ENCODE measurements at regions not wholly inside any gene's neighbourhood (a gene's known extent, or its start where the extent isn't known, plus 50 kb on each side); places are given as distances from the start of the nearest gene placed in this dataset.
A peak's percentile ranks its signal among the peaks of the same experiment; 100 is the strongest.

GRCh38 chr9:36768677-36769076 lies 196.0 kb downstream of the MELK start:
- Histone ChIP-seq H3F3A (ENCODE audit: low read depth) (peaks cover 14% of the 10 kb centered on the region), H3K9ac (no peak overlapping the region), H3K4me2 (no peak overlapping the region), H3K36me3 (no peaks in the 10 kb centered on the region), H3K4me1 (peaks cover 15% of the 10 kb centered on the region), H3K27me3 (peaks cover 74% of the 10 kb centered on the region), H3K9me3 (ENCODE audit: low read depth) (no peaks in the 10 kb centered on the region), H4K20me1 (ENCODE audit: low read depth) (no peaks in the 10 kb centered on the region), H3K4me3 (no peak overlapping the region), H3K27ac (no peak overlapping the region), H3K79me2 (ENCODE audit: low read depth) (no peaks in the 10 kb centered on the region), H2AFZ (replicated peaks) (no peak overlapping the region)
- Mint-ChIP-seq H3K4me3 (no peak overlapping the region), H3K27me3 (ENCODE audit: insufficient read depth, low read depth) (peaks cover 23% of the 10 kb centered on the region), H3K9me3 (no peaks in the 10 kb centered on the region), H3K4me1 (peaks cover 12% of the 10 kb centered on the region), H3K27ac (no peak overlapping the region), H3K36me3 (no peaks in the 10 kb centered on the region)
- DNase-seq (ENCODE audit: low spot score) = no peak
- no peak for TF ChIP-seq CTCF (IDR thresholded peaks at IDR 0.05)
- TF ChIP-seq EZH2phosphoT487 (IDR thresholded peaks at IDR 0.05) = no peak
- no peak for TF ChIP-seq EZH2 (IDR thresholded peaks at IDR 0.05)

GRCh38 chr9:36770025-36770424 lies 197.3 kb downstream of the MELK start:
- no peak overlapping the region for H3K4me3 Mint-ChIP-seq
- TF ChIP-seq EZH2 (IDR thresholded peaks at IDR 0.05) (no peak), EZH2phosphoT487 (IDR thresholded peaks at IDR 0.05) (no peak), CTCF (IDR thresholded peaks at IDR 0.05) (no peak)
- Histone ChIP-seq H4K20me1 (ENCODE audit: low read depth) (no peaks in the 10 kb centered on the region), H3K9me3 (ENCODE audit: low read depth) (no peaks in the 10 kb centered on the region), H3K27me3 (peaks cover 66% of the 10 kb centered on the region), H3F3A (ENCODE audit: low read depth) (peaks cover 12% of the 10 kb centered on the region), H3K27ac (no peak overlapping the region), H3K79me2 (ENCODE audit: low read depth) (no peaks in the 10 kb centered on the region), H3K4me3 (no peak overlapping the region), H2AFZ (replicated peaks) (no peak overlapping the region), H3K4me1 (peaks cover 15% of the 10 kb centered on the region), H3K9ac (no peak overlapping the region), H3K4me2 (no peak overlapping the region), H3K36me3 (no peaks in the 10 kb centered on the region)
- no peak for DNase-seq (ENCODE audit: low spot score)
- H3K27me3 Mint-ChIP-seq (ENCODE audit: insufficient read depth, low read depth) = peaks cover 26% of the 10 kb centered on the region
- peaks cover 12% of the 10 kb centered on the region for H3K4me1 Mint-ChIP-seq
- H3K27ac Mint-ChIP-seq = no peak overlapping the region
- no peaks in the 10 kb centered on the region for H3K36me3 Mint-ChIP-seq
- H3K9me3 Mint-ChIP-seq = no peaks in the 10 kb centered on the region

- Histone ChIP-seq H3K27ac (no peak overlapping the region), H2AFZ (replicated peaks) (no peak overlapping the region), H3K4me3 (no peak overlapping the region), H3F3A (ENCODE audit: low read depth) (no peaks in the 10 kb centered on the region), H3K9me3 (ENCODE audit: low read depth) (no peaks in the 10 kb centered on the region), H3K9ac (no peak overlapping the region), H4K20me1 (ENCODE audit: low read depth) (no peaks in the 10 kb centered on the region), H3K4me1 (peaks cover 8% of the 10 kb centered on the region), H3K79me2 (ENCODE audit: low read depth) (no peaks in the 10 kb centered on the region), H3K27me3 (peaks cover 45% of the 10 kb centered on the region), H3K36me3 (no peaks in the 10 kb centered on the region), H3K4me2 (peak overlapping the region; percentile 27)
- H3K9me3 Mint-ChIP-seq = no peaks in the 10 kb centered on the region
- no peaks in the 10 kb centered on the region for H3K36me3 Mint-ChIP-seq
- H3K4me3 Mint-ChIP-seq = peak overlapping the region; percentile 37
- peak; percentile 38 for DNase-seq (ENCODE audit: low spot score)
- H3K4me1 Mint-ChIP-seq = peaks cover 12% of the 10 kb centered on the region
- no peak for TF ChIP-seq CTCF (IDR thresholded peaks at IDR 0.05)
- TF ChIP-seq EZH2 (IDR thresholded peaks at IDR 0.05) = no peak
- TF ChIP-seq EZH2phosphoT487 (IDR thresholded peaks at IDR 0.05) = no peak
- H3K27me3 Mint-ChIP-seq (ENCODE audit: insufficient read depth, low read depth) = peaks cover 24% of the 10 kb centered on the region
- H3K27ac Mint-ChIP-seq = peak overlapping the region; percentile 50
Measured at GRCh38 chr9:36772449-36773403, 200.0 kb downstream of the MELK start.

Data from neural progenitor cell (in vitro differentiated cells).